ENCODE measurements at regions not wholly inside any gene's neighbourhood (a gene's known extent, or its start where the extent isn't known, plus 50 kb on each side); places are given as distances from the start of the nearest gene placed in this dataset.
"Not testable (repeated sequence)": the region's sequence is repeated elsewhere in the genome, so short reads cannot be mapped to it uniquely, and the experiment has no call there.

GRCh38 chr13:74730556-74731331 is 596.5 kb upstream of the KLF12 start:
- no peak for DNase-seq (ENCODE audit: low read depth)

GRCh38 chr13:74726206-74726605 is 592.0 kb upstream of the KLF12 start:
- DNase-seq (ENCODE audit: low read depth): no peak

- not testable (repeated sequence) for DNase-seq (ENCODE audit: low read depth)
Observed at GRCh38 chr13:74718232-74718842, 584.1 kb upstream of the KLF12 start.

GRCh38 chr13:74715718-74716117 is 581.5 kb upstream of the KLF12 start:
- DNase-seq (ENCODE audit: low read depth): no peak

GRCh38 chr13:74710006-74710405 is 575.8 kb upstream of the KLF12 start:
- no peak for DNase-seq (ENCODE audit: low read depth)

- no peak for DNase-seq (ENCODE audit: low read depth)
Observed at GRCh38 chr13:74709226-74709625, 575.0 kb upstream of the KLF12 start.

- no peak for DNase-seq (ENCODE audit: low read depth)
Observed at GRCh38 chr13:74708629-74709028, 574.4 kb upstream of the KLF12 start.

- no peak for DNase-seq (ENCODE audit: low read depth)
Observed at GRCh38 chr13:74707291-74707690, 573.1 kb upstream of the KLF12 start.

- DNase-seq (ENCODE audit: low read depth): no peak
Observed at GRCh38 chr13:74706801-74707200, 572.6 kb upstream of the KLF12 start.

GRCh38 chr13:74705438-74705837 is 571.2 kb upstream of the KLF12 start:
- DNase-seq (ENCODE audit: low read depth): no peak

- no peak for DNase-seq (ENCODE audit: low read depth)
Observed at GRCh38 chr13:74703855-74704387, 569.7 kb upstream of the KLF12 start.

- no peak for DNase-seq (ENCODE audit: low read depth)
Observed at GRCh38 chr13:74696148-74696922, 562.1 kb upstream of the KLF12 start.

GRCh38 chr13:74695021-74695800 is 561.0 kb upstream of the KLF12 start:
- no peak for DNase-seq (ENCODE audit: low read depth)

GRCh38 chr13:74687442-74688182 is 553.4 kb upstream of the KLF12 start:
- DNase-seq (ENCODE audit: low read depth): no peak

- no peak for DNase-seq (ENCODE audit: low read depth)
Observed at GRCh38 chr13:74683411-74683810, 549.2 kb upstream of the KLF12 start.

- DNase-seq (ENCODE audit: low read depth): no peak
Observed at GRCh38 chr13:74682746-74683145, 548.5 kb upstream of the KLF12 start.

GRCh38 chr13:74681891-74682290 is 547.7 kb upstream of the KLF12 start:
- no peak for DNase-seq (ENCODE audit: low read depth)

GRCh38 chr13:74678308-74678965 is 544.2 kb upstream of the KLF12 start:
- no peak for DNase-seq (ENCODE audit: low read depth)

GRCh38 chr13:74675972-74676371 is 541.8 kb upstream of the KLF12 start:
- DNase-seq (ENCODE audit: low read depth): no peak

- DNase-seq (ENCODE audit: low read depth): no peak
Observed at GRCh38 chr13:74675182-74675581, 541.0 kb upstream of the KLF12 start.

GRCh38 chr13:74674720-74675119 is 540.5 kb upstream of the KLF12 start:
- no peak for DNase-seq (ENCODE audit: low read depth)
